Psoas muscle (tissue), 7 donors: ENCODE measurements at regions not wholly inside any gene's neighbourhood (a gene's known extent, or its start where the extent isn't known, plus 50 kb on each side); places are given as distances from the start of the nearest gene placed in this dataset.

Experiments used
- ATAC-seq, 4 donors: fragments of 200-7000 bp; cut with Tn5 transposase; one replicate each; pipeline ENCODE4 v1.9.1; 2020; ENCODE audit warnings: moderate library complexity in 3 of 4, mild to moderate bottlenecking in 2 of 4
- DNase-seq, 2 donors: peaks; one replicate each; pipeline ENCODE4 v3.0.0-alpha.2; 2020
- H3K27ac ChIP-seq: fragments of 200-600 bp; one replicate; pipeline ENCODE4 v1.8.0; 2022
- H3K27me3 ChIP-seq, 3 donors: fragments of 200-600 bp in 1 of 3; one replicate each; pipeline versions ENCODE4 v1.6.1 to v1.8.0; 2013 to 2022; ENCODE audit warnings: low read length in 2 of 3, mild to moderate bottlenecking in 2 of 3, moderate library complexity in 1 of 3; ENCODE audit not compliant: insufficient read depth in 3 of 3
- H3K36me3 ChIP-seq, 2 donors: fragments of 200-600 bp in 1 of 2; one replicate each; pipeline versions ENCODE4 v1.6.1 to v1.8.0; 2013 to 2022; ENCODE audit warnings: low read depth in 1 of 2, mild to moderate bottlenecking in 1 of 2, moderate library complexity in 1 of 2; ENCODE audit not compliant: insufficient read depth in 1 of 2
- H3K4me1 ChIP-seq: fragments of 200-600 bp; one replicate; pipeline ENCODE4 v1.8.0; 2022
- H3K4me3 ChIP-seq: fragments of 200-600 bp; one replicate; pipeline ENCODE4 v1.8.0; 2022; ENCODE audit warnings: mild to moderate bottlenecking
- H3K9me3 ChIP-seq: fragments of 200-600 bp; one replicate; pipeline ENCODE4 v1.8.0; 2022
- CTCF ChIP-seq: fragments of 200-600 bp; IDR thresholded peaks from one replicate; pipeline ENCODE4 v1.8.0; 2022; ENCODE audit warnings: antibody characterized with exemption
- WGBS, 3 donors: extraction: QIAGEN DNeasy Blood & Tissue Kit; methylation state at CpG; one replicate each; pipeline versions ENCODE4 v1.1.6 to v1.1.7; 2013; 5-methylcytosine and 5-hydroxymethylcytosine counted together
- intact Hi-C, 2 donors: fragments of 100-400 bp; cut with DNase I; formaldehyde crosslinking; loops; one replicate each; pipeline versions ENCODE4 v1.11.0 to v1.14.2; 2022
- donor health status: healthy with polysubstance abuse.
- donor health status: DM: no; HTN: no; CAD: no; lungs with moderate emphysema.
- donor health status: Bipolar disorder and iron deficiency.
- donor health status: healthy.
- donor health status: DM: yes; HTN: yes; CAD: no.
- donor health status: DM: no; HTN: no; CAD: no.
- donor health status: DM: yes; HTN: yes; CAD: no.

- DNase-seq = peak; percentile 74 to 82
Observed at GRCh38 chr2:111659361-111660333, 224.3 kb downstream of the ANAPC1 start.

GRCh38 chr2:111660811-111661210 is 223.2 kb downstream of the ANAPC1 start:
- TF ChIP-seq CTCF = no peak
- H3K4me1 ChIP-seq = peaks cover 12% of the 10 kb centered on the region
- intact Hi-C loops = no loop called here
- DNase-seq (no peak), ATAC-seq (no peak)
- no peak overlapping the region for H3K27ac ChIP-seq
- H3K9me3 ChIP-seq = no peaks in the 10 kb centered on the region
- no peak overlapping the region for H3K4me3 ChIP-seq
- 96 to 99% (median 97%) methylated on average over 5 of the region's 5 CpGs for WGBS, 3 donors
- H3K36me3 ChIP-seq = no peaks in the 10 kb centered on the region
- H3K27me3 ChIP-seq = no peaks in the 10 kb centered on the region

More at GRCh38 chr2:111659361-111660333, 224.3 kb downstream of the ANAPC1 start:
- peak overlapping the region; percentile 55 for H3K27ac ChIP-seq
- H3K36me3 ChIP-seq = no peaks in the 10 kb centered on the region
- ATAC-seq = peak; percentile 77 to 91 (median 81)
- no peaks in the 10 kb centered on the region for H3K27me3 ChIP-seq
- H3K9me3 ChIP-seq = no peaks in the 10 kb centered on the region
- 53 to 71% (median 61%) methylated on average over 13 of the region's 13 CpGs for WGBS, 3 donors
- no peak for TF ChIP-seq CTCF
- intact Hi-C loops = no loop called here
- peaks cover 12% of the 10 kb centered on the region for H3K4me1 ChIP-seq
- H3K4me3 ChIP-seq = no peak overlapping the region

- WGBS, 3 donors = 96 to 97% (median 97%) methylated on average over 7 of the region's 7 CpGs
- no peak overlapping the region for H3K4me3 ChIP-seq
- H3K4me1 ChIP-seq = peaks cover 12% of the 10 kb centered on the region
- no peaks in the 10 kb centered on the region for H3K9me3 ChIP-seq
- intact Hi-C loops = no loop called here
- no peaks in the 10 kb centered on the region for H3K36me3 ChIP-seq
- DNase-seq (no peak), ATAC-seq (no peak)
- H3K27ac ChIP-seq = no peak overlapping the region
- no peak for TF ChIP-seq CTCF
- no peaks in the 10 kb centered on the region for H3K27me3 ChIP-seq
Observed at GRCh38 chr2:111661286-111661940, 222.6 kb downstream of the ANAPC1 start.

- DNase-seq = no peak
- WGBS, 3 donors = 72 to 80% (median 73%) methylated on average over 6 of the region's 6 CpGs
- no peak overlapping the region for H3K4me3 ChIP-seq
Observed at GRCh38 chr2:111662039-111662770, 221.8 kb downstream of the ANAPC1 start.

More at GRCh38 chr2:111662039-111662770, 221.8 kb downstream of the ANAPC1 start:
- no peaks in the 10 kb centered on the region for H3K36me3 ChIP-seq
- no peaks in the 10 kb centered on the region for H3K27me3 ChIP-seq
- no peak for ATAC-seq
- no peak for TF ChIP-seq CTCF
- peaks cover 12% of the 10 kb centered on the region for H3K4me1 ChIP-seq
- H3K27ac ChIP-seq = no peak overlapping the region
- intact Hi-C loops = no loop called here
- no peaks in the 10 kb centered on the region for H3K9me3 ChIP-seq
